Prostate gland (tissue), 2 donors: ENCODE measurements at regions not wholly inside any gene's neighbourhood (a gene's known extent, or its start where the extent isn't known, plus 50 kb on each side); places are given as distances from the start of the nearest gene placed in this dataset.

Source experiments
- POLR2A ChIP-seq: fragments of 450-650 bp; IDR thresholded peaks from one replicate; pipeline ENCODE4 v1.6.1; 2016; ENCODE audit warnings: antibody characterized with exemption, mild to moderate bottlenecking
- TF ChIP-seq, protein P1 (sequence below), 4 experiments: fragments of 200-600 bp in 2 of 4; fragments of 450-650 bp in 2 of 4; sonication (generic) in 2 of 4; IDR thresholded peaks; 1 replicate in 3 of 4; 2 replicates in 1 of 4; pipeline ENCODE4 v1.5.1; 2016 to 2019; ENCODE audit warnings: antibody characterized with exemption in 4 of 4, mild to moderate bottlenecking in 2 of 4, moderate library complexity in 2 of 4

- TF ChIP-seq POLR2A, result no peak
- TF ChIP-seq, protein P1, sequence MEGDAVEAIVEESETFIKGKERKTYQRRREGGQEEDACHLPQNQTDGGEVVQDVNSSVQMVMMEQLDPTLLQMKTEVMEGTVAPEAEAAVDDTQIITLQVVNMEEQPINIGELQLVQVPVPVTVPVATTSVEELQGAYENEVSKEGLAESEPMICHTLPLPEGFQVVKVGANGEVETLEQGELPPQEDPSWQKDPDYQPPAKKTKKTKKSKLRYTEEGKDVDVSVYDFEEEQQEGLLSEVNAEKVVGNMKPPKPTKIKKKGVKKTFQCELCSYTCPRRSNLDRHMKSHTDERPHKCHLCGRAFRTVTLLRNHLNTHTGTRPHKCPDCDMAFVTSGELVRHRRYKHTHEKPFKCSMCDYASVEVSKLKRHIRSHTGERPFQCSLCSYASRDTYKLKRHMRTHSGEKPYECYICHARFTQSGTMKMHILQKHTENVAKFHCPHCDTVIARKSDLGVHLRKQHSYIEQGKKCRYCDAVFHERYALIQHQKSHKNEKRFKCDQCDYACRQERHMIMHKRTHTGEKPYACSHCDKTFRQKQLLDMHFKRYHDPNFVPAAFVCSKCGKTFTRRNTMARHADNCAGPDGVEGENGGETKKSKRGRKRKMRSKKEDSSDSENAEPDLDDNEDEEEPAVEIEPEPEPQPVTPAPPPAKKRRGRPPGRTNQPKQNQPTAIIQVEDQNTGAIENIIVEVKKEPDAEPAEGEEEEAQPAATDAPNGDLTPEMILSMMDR (IDR thresholded peaks at IDR 0.05), result no peak
Measured at GRCh38 chr5:121279801-121280200, 571.9 kb upstream of the FTMT start.
